ENCODE measurements at regions not wholly inside any gene's neighbourhood (a gene's known extent, or its start where the extent isn't known, plus 50 kb on each side); places are given as distances from the start of the nearest gene placed in this dataset.

DNA sequence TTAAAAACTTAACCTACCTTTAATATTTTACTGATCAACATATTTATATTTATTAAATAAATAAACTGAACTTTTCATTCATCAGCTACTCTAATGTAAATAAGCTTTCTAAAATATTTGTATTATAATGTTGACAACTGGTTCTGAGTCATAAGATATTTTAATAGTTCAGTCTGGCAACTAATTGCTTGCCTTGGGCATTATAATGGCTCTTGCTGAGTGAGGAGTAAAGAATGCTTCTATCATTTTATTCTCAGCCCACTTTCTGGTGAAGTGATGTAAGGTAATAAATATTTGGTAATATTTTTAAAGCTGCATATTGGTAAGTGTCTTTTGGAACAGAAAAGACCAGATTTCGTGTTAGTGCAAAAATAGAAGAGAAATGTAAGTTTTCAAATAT is 81.5 kb downstream of the DIPK2A start:
- TF ChIP-seq, protein P1, sequence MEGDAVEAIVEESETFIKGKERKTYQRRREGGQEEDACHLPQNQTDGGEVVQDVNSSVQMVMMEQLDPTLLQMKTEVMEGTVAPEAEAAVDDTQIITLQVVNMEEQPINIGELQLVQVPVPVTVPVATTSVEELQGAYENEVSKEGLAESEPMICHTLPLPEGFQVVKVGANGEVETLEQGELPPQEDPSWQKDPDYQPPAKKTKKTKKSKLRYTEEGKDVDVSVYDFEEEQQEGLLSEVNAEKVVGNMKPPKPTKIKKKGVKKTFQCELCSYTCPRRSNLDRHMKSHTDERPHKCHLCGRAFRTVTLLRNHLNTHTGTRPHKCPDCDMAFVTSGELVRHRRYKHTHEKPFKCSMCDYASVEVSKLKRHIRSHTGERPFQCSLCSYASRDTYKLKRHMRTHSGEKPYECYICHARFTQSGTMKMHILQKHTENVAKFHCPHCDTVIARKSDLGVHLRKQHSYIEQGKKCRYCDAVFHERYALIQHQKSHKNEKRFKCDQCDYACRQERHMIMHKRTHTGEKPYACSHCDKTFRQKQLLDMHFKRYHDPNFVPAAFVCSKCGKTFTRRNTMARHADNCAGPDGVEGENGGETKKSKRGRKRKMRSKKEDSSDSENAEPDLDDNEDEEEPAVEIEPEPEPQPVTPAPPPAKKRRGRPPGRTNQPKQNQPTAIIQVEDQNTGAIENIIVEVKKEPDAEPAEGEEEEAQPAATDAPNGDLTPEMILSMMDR (IDR thresholded peaks at IDR 0.05) = no peak
- TF ChIP-seq POLR2A (IDR thresholded peaks at IDR 0.05) = no peak
